Retina (tissue), 1 donor: ENCODE measurements at regions not wholly inside any gene's neighbourhood (a gene's known extent, or its start where the extent isn't known, plus 50 kb on each side); places are given as distances from the start of the nearest gene placed in this dataset.

ENCODE experiments used
- DNase-seq: peaks from one replicate; pipeline ENCODE4 v3.0.0-alpha.2; 2016

GRCh38 chr2:42888321-42889245, 96.2 kb upstream of the HAAO start:
- no peak for DNase-seq

GRCh38 chr2:42886921-42887320, 94.5 kb upstream of the HAAO start:
- no peak for DNase-seq

- no peak for DNase-seq
Measured at GRCh38 chr2:42882756-42883155, 90.4 kb upstream of the HAAO start.

- DNase-seq, result no peak
Measured at GRCh38 chr2:42881732-42882131, 89.3 kb upstream of the HAAO start.

GRCh38 chr2:42880738-42881690, 88.6 kb upstream of the HAAO start:
- no peak for DNase-seq

- DNase-seq, result no peak
Measured at GRCh38 chr2:42879913-42880737, 87.7 kb upstream of the HAAO start.

- no peak for DNase-seq
Measured at GRCh38 chr2:42879121-42879705, 86.8 kb upstream of the HAAO start.

GRCh38 chr2:42878581-42878980, 86.2 kb upstream of the HAAO start:
- no peak for DNase-seq

GRCh38 chr2:42877936-42878335, 85.6 kb upstream of the HAAO start:
- no peak for DNase-seq

GRCh38 chr2:42877511-42877910, 85.1 kb upstream of the HAAO start:
- no peak for DNase-seq

GRCh38 chr2:42876326-42876751, 84.0 kb upstream of the HAAO start:
- DNase-seq, result no peak

GRCh38 chr2:42875880-42876279, 83.5 kb upstream of the HAAO start:
- no peak for DNase-seq

- DNase-seq, result no peak
Measured at GRCh38 chr2:42874949-42875801, 82.8 kb upstream of the HAAO start.

- no peak for DNase-seq
Measured at GRCh38 chr2:42872721-42873120, 80.3 kb upstream of the HAAO start.

GRCh38 chr2:42871372-42871771, 79.0 kb upstream of the HAAO start:
- DNase-seq, result no peak

- no peak for DNase-seq
Measured at GRCh38 chr2:42868874-42869273, 76.5 kb upstream of the HAAO start.

GRCh38 chr2:42868096-42868495, 75.7 kb upstream of the HAAO start:
- DNase-seq, result no peak

- no peak for DNase-seq
Measured at GRCh38 chr2:42867093-42868065, 75.0 kb upstream of the HAAO start.

GRCh38 chr2:42865884-42866881, 73.8 kb upstream of the HAAO start:
- no peak for DNase-seq
